Mucosa of descending colon (tissue), 3 donors: ENCODE measurements at regions not wholly inside any gene's neighbourhood (a gene's known extent, or its start where the extent isn't known, plus 50 kb on each side); places are given as distances from the start of the nearest gene placed in this dataset.

Experiments
- ATAC-seq: fragments of 200-7000 bp; cut with Tn5 transposase; one replicate; pipeline ENCODE4 v1.9.1; 2020; ENCODE audit warnings: mild to moderate bottlenecking, moderate library complexity
- DNase-seq, 3 donors: peaks; one replicate each; pipeline ENCODE4 v3.0.0-alpha.2; 2020
- H3K36me3 ChIP-seq: fragments of 200-600 bp; one replicate; pipeline ENCODE4 v1.8.0; 2021; ENCODE audit warnings: low read depth, mild to moderate bottlenecking
- H3K4me1 ChIP-seq: fragments of 200-600 bp; one replicate; pipeline ENCODE4 v1.8.0; 2021; ENCODE audit warnings: low read depth, mild to moderate bottlenecking
- H3K4me3 ChIP-seq: fragments of 200-600 bp; one replicate; pipeline ENCODE4 v1.8.0; 2021; ENCODE audit warnings: mild to moderate bottlenecking
- H3K9me3 ChIP-seq: fragments of 200-600 bp; one replicate; pipeline ENCODE4 v1.8.0; 2021; ENCODE audit warnings: mild to moderate bottlenecking
- CTCF ChIP-seq: fragments of 200-600 bp; IDR thresholded peaks from one replicate; pipeline ENCODE4 v1.8.0; 2022; ENCODE audit warnings: antibody characterized with exemption, mild to moderate bottlenecking
- intact Hi-C, 2 donors: fragments of 100-400 bp; cut with DNase I in 1 of 2; cut with micrococcal nuclease in 1 of 2; formaldehyde crosslinking; loops; one replicate each; pipeline versions ENCODE4 v1.11.0 to v1.11.1; 2022; cut with DNase I, micrococcal nuclease
- donor health status: DM: no; HTN: no; CAD: no; lungs with moderate emphysema.
- donor health status: DM: no; HTN: no; CAD: no.
- donor health status: DM: no; HTN: yes; CAD: no.

GRCh38 chr11:64484191-64485022 is 71.3 kb upstream of the SLC22A11 start:
- TF ChIP-seq CTCF = no peak
- Histone ChIP-seq H3K4me3 (no peak overlapping the region), H3K4me1 (no peaks in the 10 kb centered on the region), H3K36me3 (no peaks in the 10 kb centered on the region), H3K9me3 (no peaks in the 10 kb centered on the region)
- ATAC-seq (no peak), DNase-seq (no peak)
- intact Hi-C loops = no loop called here

GRCh38 chr11:64485074-64485473 is 70.7 kb upstream of the SLC22A11 start:
- H3K4me1 ChIP-seq = no peaks in the 10 kb centered on the region
- no peak for TF ChIP-seq CTCF
- no peaks in the 10 kb centered on the region for H3K9me3 ChIP-seq
- DNase-seq (no peak), ATAC-seq (no peak)
- H3K4me3 ChIP-seq = no peak overlapping the region
- no peaks in the 10 kb centered on the region for H3K36me3 ChIP-seq
- intact Hi-C loops = no loop called here

GRCh38 chr11:64489831-64490441 is 65.8 kb upstream of the SLC22A11 start:
- no peak overlapping the region for H3K4me3 ChIP-seq
- peak; percentile 66 for TF ChIP-seq CTCF
- intact Hi-C loops = no loop called here
- H3K9me3 ChIP-seq = no peaks in the 10 kb centered on the region
- ATAC-seq (peak; percentile 97), DNase-seq (peak in 2 of 3 donors; percentile 62 to 74)
- no peaks in the 10 kb centered on the region for H3K36me3 ChIP-seq
- H3K4me1 ChIP-seq = no peaks in the 10 kb centered on the region

GRCh38 chr11:64490562-64491216 is 65.1 kb upstream of the SLC22A11 start:
- peak; percentile 11 for ATAC-seq
- H3K4me3 ChIP-seq = no peak overlapping the region
- no peak for TF ChIP-seq CTCF
- no peaks in the 10 kb centered on the region for H3K9me3 ChIP-seq
- H3K4me1 ChIP-seq = no peaks in the 10 kb centered on the region
- intact Hi-C loops = no loop called here
- no peaks in the 10 kb centered on the region for H3K36me3 ChIP-seq
- DNase-seq = no peak

GRCh38 chr11:64492561-64492960 is 63.2 kb upstream of the SLC22A11 start:
- no peak for DNase-seq
- Histone ChIP-seq H3K4me3 (no peak overlapping the region), H3K4me1 (no peaks in the 10 kb centered on the region), H3K36me3 (no peaks in the 10 kb centered on the region), H3K9me3 (no peaks in the 10 kb centered on the region)
- ATAC-seq = no peak
- intact Hi-C loops = no loop called here
- TF ChIP-seq CTCF = no peak
